Fibroblast of villous mesenchyme (primary cell): ENCODE measurements at regions not wholly inside any gene's neighbourhood (a gene's known extent, or its start where the extent isn't known, plus 50 kb on each side); places are given as distances from the start of the nearest gene placed in this dataset.

Source experiments
- DNase-seq: peaks from one replicate; pipeline ENCODE4 v3.0.0-alpha.2; 2010; ENCODE audit warnings: low read depth
- H3K4me3 ChIP-seq: 2 replicates; pipeline ENCODE4 v1.5.1; 2011; ENCODE audit warnings: low read depth, mild to moderate bottlenecking, low read length
- TF ChIP-seq, protein P1 (sequence below): IDR thresholded peaks from 2 replicates; pipeline ENCODE4 v1.5.1; 2012; ENCODE audit warnings: low read depth, mild to moderate bottlenecking, low read length; ENCODE audit not compliant: insufficient read depth

DNA sequence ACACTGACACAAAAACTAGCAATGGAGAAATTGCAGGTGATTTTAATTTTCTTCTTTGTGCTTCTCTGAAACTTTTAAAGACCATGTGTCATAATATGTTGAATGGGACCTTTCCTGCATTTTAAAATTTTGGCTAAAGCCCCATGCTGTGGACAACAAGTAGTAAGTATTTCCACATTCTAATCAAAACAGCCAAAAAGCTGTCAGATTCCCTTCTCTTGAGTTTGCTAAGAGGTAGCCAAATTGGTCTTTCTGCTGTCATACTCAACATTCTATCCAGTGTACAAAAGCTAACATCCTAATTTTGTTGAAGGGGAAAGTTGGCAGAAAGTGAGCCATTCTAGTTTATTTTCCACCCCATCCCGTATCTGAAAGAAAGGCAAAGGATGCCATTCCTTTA is 447.6 kb downstream of the TFEC start:
- H3K4me3 ChIP-seq = no peak overlapping the region
- TF ChIP-seq, protein P1, sequence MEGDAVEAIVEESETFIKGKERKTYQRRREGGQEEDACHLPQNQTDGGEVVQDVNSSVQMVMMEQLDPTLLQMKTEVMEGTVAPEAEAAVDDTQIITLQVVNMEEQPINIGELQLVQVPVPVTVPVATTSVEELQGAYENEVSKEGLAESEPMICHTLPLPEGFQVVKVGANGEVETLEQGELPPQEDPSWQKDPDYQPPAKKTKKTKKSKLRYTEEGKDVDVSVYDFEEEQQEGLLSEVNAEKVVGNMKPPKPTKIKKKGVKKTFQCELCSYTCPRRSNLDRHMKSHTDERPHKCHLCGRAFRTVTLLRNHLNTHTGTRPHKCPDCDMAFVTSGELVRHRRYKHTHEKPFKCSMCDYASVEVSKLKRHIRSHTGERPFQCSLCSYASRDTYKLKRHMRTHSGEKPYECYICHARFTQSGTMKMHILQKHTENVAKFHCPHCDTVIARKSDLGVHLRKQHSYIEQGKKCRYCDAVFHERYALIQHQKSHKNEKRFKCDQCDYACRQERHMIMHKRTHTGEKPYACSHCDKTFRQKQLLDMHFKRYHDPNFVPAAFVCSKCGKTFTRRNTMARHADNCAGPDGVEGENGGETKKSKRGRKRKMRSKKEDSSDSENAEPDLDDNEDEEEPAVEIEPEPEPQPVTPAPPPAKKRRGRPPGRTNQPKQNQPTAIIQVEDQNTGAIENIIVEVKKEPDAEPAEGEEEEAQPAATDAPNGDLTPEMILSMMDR = no peak
- DNase-seq = no peak

DNA sequence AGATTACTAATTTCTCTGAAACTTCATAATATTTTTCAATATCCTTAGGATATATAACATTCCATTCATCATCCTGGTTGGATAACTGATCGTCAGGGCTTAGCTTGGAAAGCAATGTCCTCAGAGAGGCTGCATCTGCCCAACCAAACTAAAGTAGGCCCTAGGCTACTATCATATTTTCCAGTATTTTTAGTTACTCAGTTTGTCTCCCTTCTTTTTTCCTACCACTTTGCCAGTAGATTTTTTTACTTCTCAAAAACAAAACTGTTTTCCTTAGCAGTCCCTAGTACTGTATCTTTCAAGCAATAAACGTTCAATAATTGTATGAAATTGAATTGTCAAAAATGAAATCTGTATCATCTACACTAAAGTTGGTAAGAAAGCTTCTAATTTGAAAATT is 452.0 kb downstream of the TFEC start:
- H3K4me3 ChIP-seq = no peak overlapping the region
- no peak for DNase-seq
- TF ChIP-seq, protein P1 = no peak

DNA sequence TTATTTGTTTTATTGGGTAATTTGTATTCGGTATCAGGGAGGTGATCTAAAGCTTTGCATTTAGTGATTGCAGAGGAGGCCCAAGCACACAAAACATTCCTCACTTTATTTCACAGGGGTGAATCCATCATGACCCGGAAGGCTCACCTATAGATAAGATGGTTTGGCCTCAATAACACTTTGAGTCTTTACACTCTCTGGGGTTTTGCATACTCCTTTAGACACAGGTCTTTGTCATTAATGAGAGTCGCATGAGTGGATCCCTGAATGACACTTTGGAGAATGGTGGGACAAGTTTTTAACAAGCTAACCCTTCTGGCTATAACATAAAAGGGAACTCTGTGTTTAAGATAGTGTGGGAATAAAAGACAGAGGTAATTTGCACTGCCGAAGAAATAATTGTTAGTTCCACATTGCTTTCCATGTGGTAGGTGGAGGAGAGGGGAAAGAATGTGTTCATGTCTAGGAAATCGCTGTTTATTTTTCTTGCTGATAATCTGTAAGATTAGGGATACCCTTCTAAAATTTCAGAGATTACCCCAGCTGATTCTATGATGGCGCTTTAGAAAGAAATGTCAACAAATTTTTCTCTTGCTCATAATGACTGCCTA is 455.8 kb downstream of the TFEC start:
- no peak overlapping the region for H3K4me3 ChIP-seq
- DNase-seq = no peak
- TF ChIP-seq, protein P1 = no peak

DNA sequence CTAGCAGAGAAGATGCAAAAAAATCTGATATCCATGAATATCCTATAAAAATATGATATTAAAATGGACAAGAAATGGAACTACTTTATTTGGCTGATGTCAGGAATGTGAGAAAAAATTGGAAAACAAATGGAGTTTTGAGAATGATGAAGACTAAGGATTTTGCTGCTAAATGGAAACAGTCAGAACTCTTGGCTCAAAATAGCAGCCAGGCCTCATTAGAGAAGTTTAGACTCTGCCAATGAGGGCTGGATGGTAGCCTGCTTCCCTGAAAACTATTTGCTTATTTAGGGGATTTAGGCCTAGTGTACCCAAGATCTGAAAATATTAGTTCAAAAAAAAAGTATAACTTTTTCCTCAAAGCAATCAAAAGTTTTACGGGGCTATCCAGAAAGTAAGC is 458.5 kb downstream of the TFEC start:
- H3K4me3 ChIP-seq = no peak overlapping the region
- no peak for DNase-seq
- TF ChIP-seq, protein P1 = no peak

DNA sequence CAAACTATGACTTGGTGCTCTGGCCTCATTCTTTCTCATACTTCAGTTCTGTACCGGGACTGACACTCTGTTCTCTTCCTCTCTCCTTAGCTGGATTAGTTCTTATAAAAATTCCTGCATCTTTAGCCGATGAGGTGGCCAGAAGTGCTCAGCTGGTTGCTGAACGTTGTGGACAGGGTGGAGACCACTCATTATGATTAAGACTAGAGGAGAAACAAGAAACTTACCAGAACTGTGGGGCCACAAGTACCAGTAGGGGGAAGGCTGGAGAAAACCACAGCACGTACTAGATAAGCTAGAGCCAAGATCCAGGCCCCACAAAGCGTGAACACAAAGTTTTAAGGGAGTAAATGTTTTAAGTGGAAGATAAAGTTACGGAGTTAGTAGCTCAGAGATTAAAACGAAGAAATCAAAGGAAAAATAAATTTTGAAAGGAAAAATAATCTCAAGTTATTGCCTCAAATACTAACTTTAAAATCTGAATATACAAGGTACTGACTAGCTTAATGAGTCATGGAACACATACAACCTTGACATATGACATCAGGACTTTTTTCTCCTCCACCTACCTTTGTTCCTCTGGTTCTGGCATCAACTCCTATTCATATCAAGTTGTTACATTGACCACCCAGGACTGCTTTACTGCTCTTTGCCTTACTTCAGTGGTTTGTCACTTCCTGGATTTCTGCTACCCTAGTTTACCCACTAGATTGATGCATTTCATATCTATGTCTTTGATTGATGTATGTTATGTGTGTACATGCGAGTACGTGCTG is 469.0 kb downstream of the TFEC start:
- no peak overlapping the region for H3K4me3 ChIP-seq
- DNase-seq = peak; percentile 89
- TF ChIP-seq, protein P1 = peak; percentile 33

DNA sequence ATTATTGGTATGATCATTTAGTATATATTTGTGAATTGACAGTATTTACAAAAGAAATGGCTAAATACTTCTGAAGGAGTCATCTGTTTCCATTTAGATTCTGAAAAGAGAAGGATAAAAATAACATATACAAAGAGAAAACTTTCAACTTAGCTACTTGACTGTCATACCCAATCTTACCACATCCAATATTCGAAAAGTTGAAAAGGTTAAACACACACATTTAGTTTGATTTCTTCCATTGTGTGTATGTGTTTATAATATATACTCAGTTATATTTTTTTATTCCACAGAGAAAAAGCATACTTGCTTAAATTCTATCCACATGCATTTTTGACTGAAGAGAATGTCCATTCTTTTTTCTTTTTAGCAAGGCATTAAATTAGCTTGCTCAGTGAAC is 470.7 kb downstream of the TFEC start:
- no peak for DNase-seq
- TF ChIP-seq, protein P1 = no peak
- no peak overlapping the region for H3K4me3 ChIP-seq
